ENCODE measurements at regions not wholly inside any gene's neighbourhood (a gene's known extent, or its start where the extent isn't known, plus 50 kb on each side); places are given as distances from the start of the nearest gene placed in this dataset.
"Not testable (repeated sequence)": the region's sequence is repeated elsewhere in the genome, so short reads cannot be mapped to it uniquely, and the experiment has no call there.

DNA sequence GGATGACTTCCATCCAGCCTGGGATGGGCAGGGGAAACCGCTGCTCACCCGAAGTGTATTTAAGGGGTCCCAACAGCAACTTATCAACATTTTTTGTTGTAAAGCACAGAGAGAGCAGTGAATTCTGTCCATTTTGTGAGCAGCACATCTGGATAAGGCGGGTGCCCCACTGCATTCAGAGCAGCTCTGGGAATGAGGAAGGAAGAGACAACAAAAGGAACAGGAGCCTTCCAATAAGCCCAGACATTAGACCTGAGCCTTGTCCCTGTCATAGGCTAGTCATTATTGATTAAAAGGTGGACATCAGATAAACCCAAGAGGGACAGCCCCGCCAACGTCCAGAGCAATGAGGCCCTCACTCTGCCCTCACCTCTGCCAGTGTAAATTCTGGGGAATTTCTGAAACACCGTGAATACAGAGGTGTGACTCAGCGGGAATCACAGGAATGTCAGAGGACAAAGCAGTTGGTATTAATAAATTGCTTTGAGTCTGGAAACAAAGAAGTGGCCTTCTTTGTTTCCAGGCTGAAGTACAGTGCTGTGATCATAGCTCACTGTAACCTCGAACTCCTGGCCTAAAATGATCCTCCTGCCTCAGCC is 78.2 kb upstream of the PLGLB2 start:
- H3K4me1 ChIP-seq (ENCODE audit: insufficient read depth, low read length, severe bottlenecking); H3K4me3 ChIP-seq (ENCODE audit: low read depth, low read length, poor library complexity, severe bottlenecking); H3K79me2 ChIP-seq (ENCODE audit: insufficient read depth, low read length); H3K9me3 ChIP-seq (ENCODE audit: low read length); H4K20me1 ChIP-seq (ENCODE audit: insufficient read depth, low read length); H3F3A ChIP-seq (ENCODE audit: insufficient read depth, low read length); H3K9ac ChIP-seq (ENCODE audit: low read length); H3K27ac ChIP-seq (ENCODE audit: low read depth, low read length, poor library complexity, severe bottlenecking); H2AFZ ChIP-seq (ENCODE audit: low read length); H3K9me2 ChIP-seq (ENCODE audit: low read depth, low read length); H3K36me3 ChIP-seq (ENCODE audit: insufficient read depth, low read length); H3K4me2 ChIP-seq (ENCODE audit: low read length); H3K27me3 ChIP-seq (ENCODE audit: insufficient read depth, low read length): not testable (repeated sequence)

DNA sequence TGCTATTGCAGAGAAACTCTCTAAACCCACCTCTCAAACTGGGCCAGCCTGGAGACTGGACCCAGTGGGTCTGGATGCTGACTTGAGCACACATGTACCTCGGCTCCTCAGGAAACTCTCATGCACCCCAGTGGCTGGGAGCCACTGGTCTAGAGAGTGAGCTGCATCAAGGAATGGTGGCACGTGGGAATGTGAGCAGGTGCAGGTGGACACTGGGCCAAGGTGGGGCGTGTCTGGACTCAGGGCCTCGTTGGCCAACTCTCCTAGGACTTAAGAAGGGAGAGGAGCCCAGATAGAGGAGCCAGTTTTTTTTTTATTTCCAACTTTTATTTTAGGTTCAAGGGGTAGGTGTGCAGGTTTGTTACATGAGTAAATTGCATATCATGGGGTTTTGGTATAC is 75.5 kb upstream of the PLGLB2 start:
- not testable (repeated sequence) for H3K36me3 ChIP-seq (ENCODE audit: insufficient read depth, low read length); H3K9me2 ChIP-seq (ENCODE audit: low read depth, low read length); H3K4me3 ChIP-seq (ENCODE audit: low read depth, low read length, poor library complexity, severe bottlenecking); H3K9me3 ChIP-seq (ENCODE audit: low read length); H3K4me2 ChIP-seq (ENCODE audit: low read length); H3K79me2 ChIP-seq (ENCODE audit: insufficient read depth, low read length); H3K27ac ChIP-seq (ENCODE audit: low read depth, low read length, poor library complexity, severe bottlenecking); H3K9ac ChIP-seq (ENCODE audit: low read length); H3K4me1 ChIP-seq (ENCODE audit: insufficient read depth, low read length, severe bottlenecking); H4K20me1 ChIP-seq (ENCODE audit: insufficient read depth, low read length); H3K27me3 ChIP-seq (ENCODE audit: insufficient read depth, low read length); H3F3A ChIP-seq (ENCODE audit: insufficient read depth, low read length); H2AFZ ChIP-seq (ENCODE audit: low read length)

DNA sequence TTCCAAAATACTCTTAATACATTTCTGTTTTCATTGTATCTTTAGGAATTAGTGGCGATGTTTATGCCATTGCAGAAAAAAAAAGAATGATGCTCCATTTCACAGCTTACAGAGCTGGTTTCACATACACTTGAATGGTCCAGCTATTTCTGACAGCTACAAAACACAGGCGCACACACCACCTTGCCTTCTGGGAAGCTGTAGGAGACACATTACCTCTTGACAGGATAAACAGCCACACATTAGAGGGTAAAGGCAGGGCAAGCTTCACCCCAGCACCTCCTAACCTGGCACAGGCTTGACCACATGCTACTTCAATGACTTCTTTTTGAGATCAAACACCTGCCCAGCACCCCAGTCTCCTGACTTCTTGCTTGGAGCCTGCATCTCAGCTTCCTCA is 73.2 kb upstream of the PLGLB2 start:
- H3K9ac ChIP-seq (ENCODE audit: low read length); H3F3A ChIP-seq (ENCODE audit: insufficient read depth, low read length); H3K27me3 ChIP-seq (ENCODE audit: insufficient read depth, low read length); H3K4me3 ChIP-seq (ENCODE audit: low read depth, low read length, poor library complexity, severe bottlenecking); H2AFZ ChIP-seq (ENCODE audit: low read length); H3K36me3 ChIP-seq (ENCODE audit: insufficient read depth, low read length); H3K27ac ChIP-seq (ENCODE audit: low read depth, low read length, poor library complexity, severe bottlenecking); H3K4me1 ChIP-seq (ENCODE audit: insufficient read depth, low read length, severe bottlenecking); H4K20me1 ChIP-seq (ENCODE audit: insufficient read depth, low read length); H3K9me2 ChIP-seq (ENCODE audit: low read depth, low read length); H3K4me2 ChIP-seq (ENCODE audit: low read length); H3K9me3 ChIP-seq (ENCODE audit: low read length); H3K79me2 ChIP-seq (ENCODE audit: insufficient read depth, low read length): not testable (repeated sequence)

DNA sequence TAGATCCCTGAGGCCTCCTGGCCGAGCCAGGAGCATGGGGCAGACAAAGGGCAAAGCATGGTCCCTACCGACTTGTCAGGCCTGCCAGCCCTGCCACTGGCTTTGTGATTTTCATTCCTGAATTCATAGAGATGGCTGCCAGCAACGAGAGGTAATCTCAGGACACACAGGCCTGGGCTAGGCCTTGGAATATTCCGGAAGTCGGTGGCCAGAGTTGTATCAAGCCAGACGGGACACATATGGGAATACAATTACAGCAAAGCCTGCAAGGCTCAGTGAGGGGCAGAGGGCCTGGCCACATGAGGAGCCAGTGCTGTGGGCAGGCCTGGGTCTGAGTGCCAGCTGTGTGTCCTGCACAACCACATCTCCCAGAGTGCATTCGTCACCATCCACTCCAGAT is 72.4 kb upstream of the PLGLB2 start:
- not testable (repeated sequence) for H3K9me2 ChIP-seq (ENCODE audit: low read depth, low read length); H3K27me3 ChIP-seq (ENCODE audit: insufficient read depth, low read length); H3K27ac ChIP-seq (ENCODE audit: low read depth, low read length, poor library complexity, severe bottlenecking); H3K9ac ChIP-seq (ENCODE audit: low read length); H3K79me2 ChIP-seq (ENCODE audit: insufficient read depth, low read length); H3K4me2 ChIP-seq (ENCODE audit: low read length); H4K20me1 ChIP-seq (ENCODE audit: insufficient read depth, low read length); H3K9me3 ChIP-seq (ENCODE audit: low read length); H3K4me3 ChIP-seq (ENCODE audit: low read depth, low read length, poor library complexity, severe bottlenecking); H3K4me1 ChIP-seq (ENCODE audit: insufficient read depth, low read length, severe bottlenecking); H3K36me3 ChIP-seq (ENCODE audit: insufficient read depth, low read length); H3F3A ChIP-seq (ENCODE audit: insufficient read depth, low read length); H2AFZ ChIP-seq (ENCODE audit: low read length)

DNA sequence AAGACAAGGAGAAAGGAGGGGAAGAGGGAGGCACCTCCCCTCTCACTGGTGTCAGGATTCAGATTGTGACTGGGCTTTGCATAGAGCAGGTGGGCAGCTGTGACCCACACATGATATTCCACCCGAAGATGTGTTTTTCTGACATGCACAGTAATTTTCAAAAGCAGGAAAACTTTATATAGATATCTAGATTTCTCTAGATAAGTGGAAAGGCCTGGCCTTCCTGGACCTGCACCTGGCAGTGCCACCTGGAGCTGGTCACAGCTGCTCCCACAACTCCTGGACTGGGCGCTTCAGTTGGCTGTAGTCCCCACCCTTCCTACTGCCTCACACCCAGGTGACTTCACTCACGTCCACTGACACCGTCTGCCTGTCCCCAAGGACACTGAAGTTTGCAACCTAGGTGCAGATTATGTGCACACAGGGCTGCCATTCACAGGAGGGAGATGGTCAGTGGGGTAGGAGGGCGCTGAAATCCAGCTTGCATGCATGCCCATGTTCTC is 70.4 kb upstream of the PLGLB2 start:
- H3K27ac ChIP-seq (ENCODE audit: low read depth, low read length, poor library complexity, severe bottlenecking); H3K9me2 ChIP-seq (ENCODE audit: low read depth, low read length); H3K4me2 ChIP-seq (ENCODE audit: low read length); H4K20me1 ChIP-seq (ENCODE audit: insufficient read depth, low read length); H3K9me3 ChIP-seq (ENCODE audit: low read length); H3K4me3 ChIP-seq (ENCODE audit: low read depth, low read length, poor library complexity, severe bottlenecking); H3K79me2 ChIP-seq (ENCODE audit: insufficient read depth, low read length); H3F3A ChIP-seq (ENCODE audit: insufficient read depth, low read length); H3K9ac ChIP-seq (ENCODE audit: low read length); H3K4me1 ChIP-seq (ENCODE audit: insufficient read depth, low read length, severe bottlenecking); H2AFZ ChIP-seq (ENCODE audit: low read length); H3K36me3 ChIP-seq (ENCODE audit: insufficient read depth, low read length); H3K27me3 ChIP-seq (ENCODE audit: insufficient read depth, low read length): not testable (repeated sequence)

DNA sequence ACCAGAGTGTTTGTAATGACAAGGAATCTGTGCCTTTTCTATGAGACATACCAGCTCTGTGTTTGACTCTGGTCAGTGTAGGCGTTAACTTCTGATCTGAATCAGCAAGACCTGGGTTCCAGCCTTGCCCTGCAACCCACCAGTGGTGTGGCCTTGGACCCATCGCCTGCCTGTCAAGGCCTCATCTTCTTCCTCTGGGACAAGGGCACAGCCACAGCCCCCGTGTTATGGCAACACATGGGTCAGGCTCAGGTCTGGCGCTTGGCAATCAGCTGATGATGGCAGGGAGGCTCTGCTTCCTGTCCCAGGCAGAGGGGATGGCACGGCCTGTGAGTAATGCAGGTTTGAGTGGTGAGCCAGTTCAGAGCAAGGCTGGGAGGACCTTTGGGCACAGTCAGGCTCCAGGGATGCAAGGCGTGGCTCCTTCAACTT is 69.1 kb upstream of the PLGLB2 start:
- peaks cover 10% of the 10 kb centered on the region for H3K4me1 ChIP-seq (ENCODE audit: insufficient read depth, low read length, severe bottlenecking)
- H4K20me1 ChIP-seq (ENCODE audit: insufficient read depth, low read length); H3K79me2 ChIP-seq (ENCODE audit: insufficient read depth, low read length); H3K9me3 ChIP-seq (ENCODE audit: low read length); H3F3A ChIP-seq (ENCODE audit: insufficient read depth, low read length); H3K36me3 ChIP-seq (ENCODE audit: insufficient read depth, low read length); H3K27ac ChIP-seq (ENCODE audit: low read depth, low read length, poor library complexity, severe bottlenecking); H3K4me2 ChIP-seq (ENCODE audit: low read length); H3K9me2 ChIP-seq (ENCODE audit: low read depth, low read length); H3K27me3 ChIP-seq (ENCODE audit: insufficient read depth, low read length); H3K9ac ChIP-seq (ENCODE audit: low read length); H2AFZ ChIP-seq (ENCODE audit: low read length); H3K4me3 ChIP-seq (ENCODE audit: low read depth, low read length, poor library complexity, severe bottlenecking): not testable (repeated sequence)

DNA sequence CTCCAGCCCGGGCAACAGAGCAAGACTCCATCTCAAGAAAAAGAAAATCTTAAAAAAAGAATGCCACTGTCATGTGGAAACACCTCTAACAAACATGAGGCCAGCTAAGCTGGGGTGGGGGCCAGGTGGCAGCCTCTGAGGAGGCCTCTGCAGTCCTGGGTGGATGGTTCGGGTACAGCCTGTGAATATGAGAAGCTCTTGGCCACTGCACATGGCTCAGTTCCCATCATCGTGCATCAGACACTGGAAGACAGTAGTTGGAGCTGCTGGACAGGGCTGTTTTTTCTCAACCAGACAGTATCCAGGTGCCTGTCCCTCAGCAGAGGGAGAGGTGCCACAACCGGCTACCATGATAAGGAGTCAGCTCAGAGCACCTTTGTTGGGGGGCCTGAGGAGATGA is 67.9 kb upstream of the PLGLB2 start:
- H3K27ac ChIP-seq (ENCODE audit: low read depth, low read length, poor library complexity, severe bottlenecking); H3F3A ChIP-seq (ENCODE audit: insufficient read depth, low read length); H2AFZ ChIP-seq (ENCODE audit: low read length); H3K9ac ChIP-seq (ENCODE audit: low read length); H3K9me3 ChIP-seq (ENCODE audit: low read length); H3K4me2 ChIP-seq (ENCODE audit: low read length); H3K4me3 ChIP-seq (ENCODE audit: low read depth, low read length, poor library complexity, severe bottlenecking); H4K20me1 ChIP-seq (ENCODE audit: insufficient read depth, low read length); H3K79me2 ChIP-seq (ENCODE audit: insufficient read depth, low read length); H3K27me3 ChIP-seq (ENCODE audit: insufficient read depth, low read length); H3K9me2 ChIP-seq (ENCODE audit: low read depth, low read length); H3K36me3 ChIP-seq (ENCODE audit: insufficient read depth, low read length): not testable (repeated sequence)
- H3K4me1 ChIP-seq (ENCODE audit: insufficient read depth, low read length, severe bottlenecking) = peaks cover 10% of the 10 kb centered on the region

DNA sequence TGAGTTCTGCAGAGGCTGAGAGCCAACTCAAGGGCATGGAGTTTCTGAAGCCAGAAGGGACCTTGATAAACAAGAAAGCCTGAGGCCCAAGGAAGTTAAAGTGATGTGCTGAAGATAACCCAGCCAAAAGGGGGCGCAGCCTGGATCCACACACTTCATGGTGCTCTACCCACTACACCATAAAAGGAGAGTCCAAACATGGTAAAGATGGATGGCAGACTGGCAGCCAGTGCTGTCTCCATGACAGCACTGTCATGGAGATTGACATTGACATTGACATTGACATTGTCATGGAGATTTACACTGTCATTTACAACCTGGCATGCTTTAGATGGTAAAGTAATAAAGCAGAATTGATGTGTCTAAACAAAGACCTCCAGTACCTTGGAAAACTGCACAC is 67.2 kb upstream of the PLGLB2 start:
- H3K36me3 ChIP-seq (ENCODE audit: insufficient read depth, low read length); H4K20me1 ChIP-seq (ENCODE audit: insufficient read depth, low read length); H3K9me3 ChIP-seq (ENCODE audit: low read length); H2AFZ ChIP-seq (ENCODE audit: low read length); H3K79me2 ChIP-seq (ENCODE audit: insufficient read depth, low read length); H3K9ac ChIP-seq (ENCODE audit: low read length); H3K9me2 ChIP-seq (ENCODE audit: low read depth, low read length); H3K4me3 ChIP-seq (ENCODE audit: low read depth, low read length, poor library complexity, severe bottlenecking); H3K4me2 ChIP-seq (ENCODE audit: low read length); H3K27me3 ChIP-seq (ENCODE audit: insufficient read depth, low read length); H3F3A ChIP-seq (ENCODE audit: insufficient read depth, low read length); H3K27ac ChIP-seq (ENCODE audit: low read depth, low read length, poor library complexity, severe bottlenecking): not testable (repeated sequence)
- peaks cover 10% of the 10 kb centered on the region for H3K4me1 ChIP-seq (ENCODE audit: insufficient read depth, low read length, severe bottlenecking)
